ENCODE measurements at regions not wholly inside any gene's neighbourhood (a gene's known extent, or its start where the extent isn't known, plus 50 kb on each side); places are given as distances from the start of the nearest gene placed in this dataset.

DNA sequence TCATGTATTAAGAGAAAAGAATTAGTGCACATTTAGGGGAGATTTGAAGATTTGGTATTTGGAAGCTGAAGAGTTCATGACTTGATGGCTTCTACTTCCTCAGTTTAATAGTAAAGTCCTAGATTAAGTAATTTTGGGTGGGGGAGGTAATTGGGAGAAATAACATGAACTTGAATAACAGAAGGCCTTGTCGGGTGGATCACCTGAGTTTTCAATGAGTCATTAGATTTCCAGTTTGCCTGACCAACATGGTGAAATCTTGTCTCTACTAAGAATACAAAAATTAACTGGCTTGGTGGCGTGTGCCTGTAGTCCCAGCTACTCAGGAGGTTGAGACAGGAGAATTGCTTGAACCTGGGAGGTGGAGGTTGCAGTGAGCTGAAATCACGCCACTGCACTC lies 181.0 kb downstream of the GJA1 start:
- TF ChIP-seq POLR2AphosphoS5 (IDR thresholded peaks at IDR 0.05; ENCODE audit: low read depth, low read length): no peak
- TF ChIP-seq, protein P1, sequence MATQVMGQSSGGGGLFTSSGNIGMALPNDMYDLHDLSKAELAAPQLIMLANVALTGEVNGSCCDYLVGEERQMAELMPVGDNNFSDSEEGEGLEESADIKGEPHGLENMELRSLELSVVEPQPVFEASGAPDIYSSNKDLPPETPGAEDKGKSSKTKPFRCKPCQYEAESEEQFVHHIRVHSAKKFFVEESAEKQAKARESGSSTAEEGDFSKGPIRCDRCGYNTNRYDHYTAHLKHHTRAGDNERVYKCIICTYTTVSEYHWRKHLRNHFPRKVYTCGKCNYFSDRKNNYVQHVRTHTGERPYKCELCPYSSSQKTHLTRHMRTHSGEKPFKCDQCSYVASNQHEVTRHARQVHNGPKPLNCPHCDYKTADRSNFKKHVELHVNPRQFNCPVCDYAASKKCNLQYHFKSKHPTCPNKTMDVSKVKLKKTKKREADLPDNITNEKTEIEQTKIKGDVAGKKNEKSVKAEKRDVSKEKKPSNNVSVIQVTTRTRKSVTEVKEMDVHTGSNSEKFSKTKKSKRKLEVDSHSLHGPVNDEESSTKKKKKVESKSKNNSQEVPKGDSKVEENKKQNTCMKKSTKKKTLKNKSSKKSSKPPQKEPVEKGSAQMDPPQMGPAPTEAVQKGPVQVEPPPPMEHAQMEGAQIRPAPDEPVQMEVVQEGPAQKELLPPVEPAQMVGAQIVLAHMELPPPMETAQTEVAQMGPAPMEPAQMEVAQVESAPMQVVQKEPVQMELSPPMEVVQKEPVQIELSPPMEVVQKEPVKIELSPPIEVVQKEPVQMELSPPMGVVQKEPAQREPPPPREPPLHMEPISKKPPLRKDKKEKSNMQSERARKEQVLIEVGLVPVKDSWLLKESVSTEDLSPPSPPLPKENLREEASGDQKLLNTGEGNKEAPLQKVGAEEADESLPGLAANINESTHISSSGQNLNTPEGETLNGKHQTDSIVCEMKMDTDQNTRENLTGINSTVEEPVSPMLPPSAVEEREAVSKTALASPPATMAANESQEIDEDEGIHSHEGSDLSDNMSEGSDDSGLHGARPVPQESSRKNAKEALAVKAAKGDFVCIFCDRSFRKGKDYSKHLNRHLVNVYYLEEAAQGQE (IDR thresholded peaks at IDR 0.05; ENCODE audit: insufficient read depth in 1 of 2, low read depth in 2 of 2, low read length in 1 of 2): no peak
- TF ChIP-seq CTCF (IDR thresholded peaks at IDR 0.05): no peak

All from Panc1 (cell line).